ENCODE measurements at regions not wholly inside any gene's neighbourhood (a gene's known extent, or its start where the extent isn't known, plus 50 kb on each side); places are given as distances from the start of the nearest gene placed in this dataset.

- Histone ChIP-seq H3K27me3 (ENCODE audit: insufficient read depth, low read length) (no peaks in the 10 kb centered on the region), H3K27ac (ENCODE audit: low read depth, low read length) (0 out of 2 replicates have a peak overlapping the region, but pooled peaks have one; percentile 18), H3K9me3 (ENCODE audit: insufficient read depth, low read depth, low read length) (peaks cover 45% of the 10 kb centered on the region), H3K36me3 (ENCODE audit: insufficient read depth, low read length) (no peaks in the 10 kb centered on the region), H3K4me1 (ENCODE audit: insufficient read depth, low read length) (peaks cover 12% of the 10 kb centered on the region; the same call in 1 of the 2 replicates), H3K9ac (ENCODE audit: low read depth, low read length) (no peak overlapping the region), H3K4me3 (ENCODE audit: low read length) (no peak overlapping the region)
- WGBS = 92% methylated on average over 37 of the region's 37 CpGs
Measured at GRCh38 chr15:24878153-24878552, 76.6 kb upstream of the SNRPN start.

GRCh38 chr15:24879492-24879891 is 75.3 kb upstream of the SNRPN start:
- Histone ChIP-seq H3K9ac (ENCODE audit: low read depth, low read length) (no peak overlapping the region), H3K4me1 (ENCODE audit: insufficient read depth, low read length) (peaks cover 15% of the 10 kb centered on the region; the same call in 1 of the 2 replicates), H3K4me3 (ENCODE audit: low read length) (no peak overlapping the region), H3K27ac (ENCODE audit: low read depth, low read length) (no peak overlapping the region), H3K9me3 (ENCODE audit: insufficient read depth, low read depth, low read length) (peaks cover 42% of the 10 kb centered on the region), H3K27me3 (ENCODE audit: insufficient read depth, low read length) (no peaks in the 10 kb centered on the region), H3K36me3 (ENCODE audit: insufficient read depth, low read length) (no peaks in the 10 kb centered on the region)
- 82% methylated on average over 2 of the region's 2 CpGs for WGBS

- WGBS = 93% methylated on average over 8 of the region's 8 CpGs
- Histone ChIP-seq H3K27me3 (ENCODE audit: insufficient read depth, low read length) (no peaks in the 10 kb centered on the region), H3K9ac (ENCODE audit: low read depth, low read length) (no peak overlapping the region), H3K9me3 (ENCODE audit: insufficient read depth, low read depth, low read length) (peaks cover 38% of the 10 kb centered on the region), H3K4me1 (ENCODE audit: insufficient read depth, low read length) (peaks cover 26% of the 10 kb centered on the region), H3K36me3 (ENCODE audit: insufficient read depth, low read length) (no peaks in the 10 kb centered on the region), H3K27ac (ENCODE audit: low read depth, low read length) (no peak overlapping the region), H3K4me3 (ENCODE audit: low read length) (no peak overlapping the region)
Measured at GRCh38 chr15:24880663-24881062, 74.1 kb upstream of the SNRPN start.

DNA sequence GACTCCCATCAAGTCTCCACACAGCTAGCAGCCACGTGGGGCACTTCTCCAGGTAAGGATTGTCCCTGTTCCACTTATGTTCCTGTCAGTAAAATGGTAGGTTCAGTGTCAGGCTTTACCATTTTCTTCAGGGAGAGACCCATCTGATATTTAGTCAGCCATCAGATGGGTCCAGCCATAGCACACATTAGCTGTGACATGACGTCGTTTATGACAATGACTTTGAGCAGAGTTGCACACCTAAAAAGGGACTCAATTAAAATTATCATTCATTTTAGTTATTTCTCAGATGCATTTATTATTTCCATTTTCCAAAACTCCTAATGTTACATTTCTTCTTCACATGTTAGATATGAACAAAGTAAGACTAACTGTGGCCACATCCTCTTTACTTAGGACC is 68.2 kb upstream of the SNRPN start:
- H3K36me3 ChIP-seq (ENCODE audit: insufficient read depth, low read length) = no peaks in the 10 kb centered on the region; the same call in 1 of the 2 replicates
- peaks cover 14% of the 10 kb centered on the region; the same call in 1 of the 2 replicates for H3K4me1 ChIP-seq (ENCODE audit: insufficient read depth, low read length)
- WGBS = 85% methylated on average over 3 of the region's 3 CpGs
- H3K9me3 ChIP-seq (ENCODE audit: insufficient read depth, low read depth, low read length) = peaks cover 40% of the 10 kb centered on the region
- no peak overlapping the region for H3K4me3 ChIP-seq (ENCODE audit: low read length)
- H3K27ac ChIP-seq (ENCODE audit: low read depth, low read length) = no peak overlapping the region
- no peak overlapping the region for H3K9ac ChIP-seq (ENCODE audit: low read depth, low read length)
- H3K27me3 ChIP-seq (ENCODE audit: insufficient read depth, low read length) = no peaks in the 10 kb centered on the region

DNA sequence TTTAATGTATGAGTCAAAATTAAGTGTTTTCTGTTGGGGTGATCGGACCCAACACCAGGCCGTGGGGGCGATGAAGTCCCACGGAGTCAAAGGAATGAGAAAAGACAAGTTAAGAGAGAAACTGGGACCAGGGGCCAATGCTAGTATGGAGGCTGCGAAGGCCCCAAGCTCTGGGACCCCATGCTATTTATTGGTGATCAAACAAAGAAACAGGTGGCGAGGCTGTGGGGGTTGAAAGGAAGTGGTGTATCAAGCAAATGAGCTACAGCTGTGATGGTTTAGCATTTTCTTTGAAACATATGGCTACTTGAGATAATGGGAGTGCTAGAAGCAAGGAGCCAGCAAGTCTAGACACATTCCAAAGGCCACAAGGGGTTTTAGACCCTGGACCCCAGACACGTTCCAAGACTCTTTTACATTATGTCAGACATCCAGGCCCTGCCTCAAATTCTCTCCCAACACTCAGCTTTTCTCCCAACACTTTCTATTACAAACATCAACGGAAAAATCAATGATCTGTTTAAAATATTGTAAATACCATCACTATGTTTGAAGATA is 56.0 kb upstream of the SNRPN start:
- no peaks in the 10 kb centered on the region for H3K27me3 ChIP-seq (ENCODE audit: insufficient read depth, low read length)
- H3K9me3 ChIP-seq (ENCODE audit: insufficient read depth, low read depth, low read length) = peaks cover 43% of the 10 kb centered on the region
- H3K9ac ChIP-seq (ENCODE audit: low read depth, low read length) = peak overlapping the region; percentile 62; the same call in 1 of the 2 replicates
- peak overlapping the region; percentile 88 for H3K27ac ChIP-seq (ENCODE audit: low read depth, low read length)
- no peaks in the 10 kb centered on the region for H3K36me3 ChIP-seq (ENCODE audit: insufficient read depth, low read length)
- peaks cover 23% of the 10 kb centered on the region for H3K4me1 ChIP-seq (ENCODE audit: insufficient read depth, low read length)
- WGBS = 47% methylated on average over 7 of the region's 8 CpGs
- no peak overlapping the region for H3K4me3 ChIP-seq (ENCODE audit: low read length)

DNA sequence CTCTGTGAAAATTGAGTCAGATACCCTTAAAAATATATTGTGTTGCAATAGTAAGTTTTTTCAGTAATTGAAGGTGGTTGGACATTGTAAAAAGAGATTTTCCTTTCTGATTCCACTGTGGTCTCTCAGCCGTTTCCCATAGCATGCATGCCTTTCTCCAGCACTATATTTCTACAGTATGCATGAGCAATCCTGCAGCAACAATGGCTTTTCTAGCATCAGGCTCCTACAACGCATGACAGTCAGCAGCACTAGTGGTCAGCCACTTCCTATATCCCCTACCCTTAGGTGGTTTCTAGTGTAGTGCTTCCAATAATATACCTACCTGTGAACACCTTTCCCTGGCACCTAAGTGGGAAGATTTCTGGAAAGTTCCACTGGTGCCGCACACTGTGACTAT is 55.4 kb upstream of the SNRPN start:
- Histone ChIP-seq H3K4me1 (ENCODE audit: insufficient read depth, low read length) (peaks cover 23% of the 10 kb centered on the region), H3K27me3 (ENCODE audit: insufficient read depth, low read length) (no peaks in the 10 kb centered on the region), H3K4me3 (ENCODE audit: low read length) (no peak overlapping the region), H3K9ac (ENCODE audit: low read depth, low read length) (peak overlapping the region; percentile 62; the same call in 1 of the 2 replicates), H3K36me3 (ENCODE audit: insufficient read depth, low read length) (no peaks in the 10 kb centered on the region), H3K9me3 (ENCODE audit: insufficient read depth, low read depth, low read length) (peaks cover 43% of the 10 kb centered on the region), H3K27ac (ENCODE audit: low read depth, low read length) (peak overlapping the region; percentile 85)
- 71% methylated on average over 3 of the region's 3 CpGs for WGBS

GRCh38 chr15:24899795-24900194 is 55.0 kb upstream of the SNRPN start:
- Histone ChIP-seq H3K4me3 (ENCODE audit: low read length) (no peak overlapping the region), H3K27ac (ENCODE audit: low read depth, low read length) (peak overlapping the region; percentile 85), H3K36me3 (ENCODE audit: insufficient read depth, low read length) (no peaks in the 10 kb centered on the region), H3K4me1 (ENCODE audit: insufficient read depth, low read length) (peaks cover 23% of the 10 kb centered on the region), H3K9me3 (ENCODE audit: insufficient read depth, low read depth, low read length) (peaks cover 43% of the 10 kb centered on the region), H3K9ac (ENCODE audit: low read depth, low read length) (peak overlapping the region; percentile 62; the same call in 1 of the 2 replicates), H3K27me3 (ENCODE audit: insufficient read depth, low read length) (no peaks in the 10 kb centered on the region)
- WGBS = 62% methylated on average over 2 of the region's 2 CpGs

DNA sequence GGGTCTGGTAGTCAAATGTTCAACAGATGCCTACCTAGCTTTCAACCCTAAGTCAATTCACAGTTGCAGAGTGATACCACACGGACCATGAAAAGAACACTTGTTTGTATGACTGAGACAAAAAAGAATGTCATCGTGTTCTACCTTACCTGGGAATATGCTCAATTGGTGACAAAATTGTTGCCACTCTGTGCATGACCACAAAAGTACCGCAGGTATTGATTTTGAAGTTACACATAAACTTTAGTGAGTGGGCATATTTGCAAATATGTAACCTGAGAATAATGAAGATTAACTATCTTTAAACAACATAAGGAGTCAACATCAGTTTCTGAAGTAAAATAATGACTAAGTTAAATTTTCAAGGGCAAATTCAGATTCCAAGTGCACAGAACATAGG is 53.4 kb upstream of the SNRPN start:
- 90% methylated on average over 3 of the region's 3 CpGs for WGBS
- Histone ChIP-seq H3K9ac (ENCODE audit: low read depth, low read length) (no peak overlapping the region), H3K27ac (ENCODE audit: low read depth, low read length) (no peak overlapping the region), H3K36me3 (ENCODE audit: insufficient read depth, low read length) (no peaks in the 10 kb centered on the region), H3K9me3 (ENCODE audit: insufficient read depth, low read depth, low read length) (peaks cover 42% of the 10 kb centered on the region), H3K4me1 (ENCODE audit: insufficient read depth, low read length) (peaks cover 23% of the 10 kb centered on the region), H3K27me3 (ENCODE audit: insufficient read depth, low read length) (no peaks in the 10 kb centered on the region), H3K4me3 (ENCODE audit: low read length) (no peak overlapping the region)
